Suprapubic skin (tissue), 4 donors: ENCODE measurements at regions not wholly inside any gene's neighbourhood (a gene's known extent, or its start where the extent isn't known, plus 50 kb on each side); places are given as distances from the start of the nearest gene placed in this dataset.

Experiments used
- DNase-seq, 2 donors: peaks; one replicate each; pipeline ENCODE4 v3.0.0-alpha.2; 2019; ENCODE audit warnings: low spot score in 2 of 2
- H3K27ac ChIP-seq: fragments of 200-600 bp; sonication (generic); one replicate; pipeline ENCODE4 v1.5.1; 2019
- H3K27me3 ChIP-seq: fragments of 200-600 bp; sonication (generic); one replicate; pipeline ENCODE4 v1.5.1; 2019
- H3K36me3 ChIP-seq: fragments of 200-600 bp; sonication (generic); one replicate; pipeline ENCODE4 v1.5.1; 2019
- H3K4me1 ChIP-seq: fragments of 200-600 bp; sonication (generic); one replicate; pipeline ENCODE4 v1.5.1; 2019
- H3K4me3 ChIP-seq: fragments of 200-600 bp; sonication (generic); one replicate; pipeline ENCODE4 v1.5.1; 2019; ENCODE audit warnings: mild to moderate bottlenecking
- H3K9me3 ChIP-seq: fragments of 200-600 bp; sonication (generic); one replicate; pipeline ENCODE4 v1.5.1; 2019
- CTCF ChIP-seq, 2 donors: fragments of 200-600 bp in 1 of 2; fragments of 450-650 bp in 1 of 2; sonication (generic) in 1 of 2; IDR thresholded peaks; one replicate each; pipeline ENCODE4 v1.5.1; 2016 to 2019; ENCODE audit warnings: antibody characterized with exemption in 2 of 2, mild to moderate bottlenecking in 1 of 2, moderate library complexity in 1 of 2
- EP300 ChIP-seq: sonication (generic); formaldehyde crosslinking; IDR thresholded peaks from one replicate; pipeline ENCODE4 v1.6.1; 2017; ENCODE audit warnings: antibody characterized with exemption
- POLR2A ChIP-seq, 2 donors: fragments of 450-650 bp; IDR thresholded peaks; one replicate each; pipeline ENCODE4 v1.6.1; 2017; ENCODE audit warnings: antibody characterized with exemption in 2 of 2, mild to moderate bottlenecking in 2 of 2, moderate library complexity in 2 of 2
- POLR2AphosphoS5 ChIP-seq, 3 donors: sonication (generic); formaldehyde crosslinking; IDR thresholded peaks; one replicate each; pipeline ENCODE4 v1.6.1; 2017; ENCODE audit warnings: antibody characterized with exemption in 3 of 3
- WGBS: methylation state at CpG from one replicate; pipeline ENCODE4 v1.1.5; 2018; 5-methylcytosine and 5-hydroxymethylcytosine counted together

GRCh38 chr1:8194481-8195227 lies 123.3 kb upstream of the SLC45A1 start:
- no peak overlapping the region for H3K27ac ChIP-seq
- no peaks in the 10 kb centered on the region for H3K27me3 ChIP-seq
- DNase-seq, result no peak
- no peak overlapping the region for H3K4me3 ChIP-seq
- no peak for TF ChIP-seq POLR2AphosphoS5 (IDR thresholded peaks at IDR 0.05)
- TF ChIP-seq POLR2A (IDR thresholded peaks at IDR 0.05), result no peak
- no peak for TF ChIP-seq EP300
- TF ChIP-seq CTCF (IDR thresholded peaks at IDR 0.05), result no peak
- WGBS, result 78% methylated on average over 14 of the region's 14 CpGs
- peaks cover 4% of the 10 kb centered on the region for H3K4me1 ChIP-seq
- no peaks in the 10 kb centered on the region for H3K9me3 ChIP-seq
- H3K36me3 ChIP-seq, result no peaks in the 10 kb centered on the region

- DNase-seq, result no peak
- no peak overlapping the region for H3K27ac ChIP-seq
- no peaks in the 10 kb centered on the region for H3K9me3 ChIP-seq
- 80% methylated on average over 8 of the region's 8 CpGs for WGBS
- peaks cover 4% of the 10 kb centered on the region for H3K4me1 ChIP-seq
- TF ChIP-seq POLR2AphosphoS5 (IDR thresholded peaks at IDR 0.05) (no peak), CTCF (IDR thresholded peaks at IDR 0.05) (no peak)
- H3K27me3 ChIP-seq, result no peaks in the 10 kb centered on the region
- no peaks in the 10 kb centered on the region for H3K36me3 ChIP-seq
- H3K4me3 ChIP-seq, result no peak overlapping the region
These were observed 124.0 kb upstream of the SLC45A1 start for GRCh38 chr1:8193840-8194406.

GRCh38 chr1:8191474-8191873 lies 126.4 kb upstream of the SLC45A1 start:
- no peak for TF ChIP-seq POLR2AphosphoS5 (IDR thresholded peaks at IDR 0.05)
- no peak for TF ChIP-seq EP300
- Histone ChIP-seq H3K36me3 (no peaks in the 10 kb centered on the region), H3K27ac (no peak overlapping the region), H3K27me3 (no peaks in the 10 kb centered on the region), H3K4me3 (no peak overlapping the region), H3K4me1 (no peaks in the 10 kb centered on the region), H3K9me3 (no peaks in the 10 kb centered on the region)
- 85% methylated on average over 9 of the region's 9 CpGs for WGBS
- no peak for DNase-seq

GRCh38 chr1:8189931-8190483 lies 127.9 kb upstream of the SLC45A1 start:
- H3K27ac ChIP-seq, result no peak overlapping the region
- H3K9me3 ChIP-seq, result no peaks in the 10 kb centered on the region
- no peak for DNase-seq
- TF ChIP-seq POLR2A (IDR thresholded peaks at IDR 0.05) (no peak), EP300 (peak; percentile 79)
- no peaks in the 10 kb centered on the region for H3K4me1 ChIP-seq
- no peak overlapping the region for H3K4me3 ChIP-seq
- 82% methylated on average over 6 of the region's 6 CpGs for WGBS
- no peaks in the 10 kb centered on the region for H3K36me3 ChIP-seq
- H3K27me3 ChIP-seq, result no peaks in the 10 kb centered on the region

- Histone ChIP-seq H3K36me3 (no peaks in the 10 kb centered on the region), H3K4me1 (peaks cover 11% of the 10 kb centered on the region), H3K27me3 (no peaks in the 10 kb centered on the region), H3K9me3 (no peaks in the 10 kb centered on the region), H3K27ac (no peak overlapping the region), H3K4me3 (no peak overlapping the region)
- 88% methylated on average over 5 of the region's 5 CpGs for WGBS
- DNase-seq, result no peak
- no peak for TF ChIP-seq POLR2AphosphoS5 (IDR thresholded peaks at IDR 0.05)
- no peak for TF ChIP-seq POLR2A (IDR thresholded peaks at IDR 0.05)
These were observed 132.5 kb upstream of the SLC45A1 start for GRCh38 chr1:8185400-8185799.

GRCh38 chr1:8184301-8184700 lies 133.6 kb upstream of the SLC45A1 start:
- Histone ChIP-seq H3K36me3 (no peaks in the 10 kb centered on the region), H3K27ac (no peak overlapping the region), H3K27me3 (no peaks in the 10 kb centered on the region), H3K9me3 (peaks cover 4% of the 10 kb centered on the region), H3K4me3 (no peak overlapping the region), H3K4me1 (peaks cover 11% of the 10 kb centered on the region)
- DNase-seq, result no peak
- WGBS, result 91% methylated on average over 3 of the region's 3 CpGs
- TF ChIP-seq POLR2AphosphoS5 (IDR thresholded peaks at IDR 0.05) (no peak), POLR2A (IDR thresholded peaks at IDR 0.05) (no peak), EP300 (no peak), CTCF (IDR thresholded peaks at IDR 0.05) (no peak)
